ENCODE measurements at regions not wholly inside any gene's neighbourhood (a gene's known extent, or its start where the extent isn't known, plus 50 kb on each side); places are given as distances from the start of the nearest gene placed in this dataset.

DNA sequence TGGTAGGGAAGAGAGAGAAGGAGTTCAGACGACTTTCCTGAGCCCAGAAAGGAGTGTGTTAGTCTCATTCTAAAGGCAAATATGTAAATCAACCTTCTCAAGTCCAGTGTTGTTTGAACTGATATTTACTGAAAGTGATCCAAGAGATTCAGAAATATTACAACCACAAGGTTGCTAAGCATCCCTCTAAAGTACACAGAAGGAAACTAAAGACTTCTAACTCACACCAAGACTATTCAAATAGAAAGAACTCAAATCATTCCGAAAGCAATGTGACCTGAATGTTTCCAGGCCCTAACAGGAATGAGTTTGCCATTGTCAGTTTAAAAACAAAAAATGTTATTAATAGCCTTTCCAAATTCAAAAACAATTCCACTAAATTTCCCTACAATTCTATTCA, 56.9 kb upstream of the VGLL3 start:
- TF ChIP-seq ZKSCAN1 (IDR thresholded peaks at IDR 0.05; ENCODE audit: low read depth, low read length), result no peak
- TF ChIP-seq ZNF143 (CRISPR knock-in tag; IDR thresholded peaks at IDR 0.05), result no peak
- TF ChIP-seq RCOR1 (IDR thresholded peaks at IDR 0.05; ENCODE audit: borderline replicate concordance in 1 of 2, low read depth in 2 of 2, low read length in 2 of 2), result no peak
- no peak for TF ChIP-seq ZNF212 (CRISPR knock-in tag; IDR thresholded peaks at IDR 0.05)
- no peak for TF ChIP-seq SRSF7 (optimal IDR thresholded peaks at IDR 0.05; ENCODE audit: low read depth, low read length)
- TF ChIP-seq SLC30A9 (CRISPR knock-in tag; IDR thresholded peaks at IDR 0.05), result no peak

All from K562 (cell line).